GM12872 (cell line): ENCODE measurements at regions not wholly inside any gene's neighbourhood (a gene's known extent, or its start where the extent isn't known, plus 50 kb on each side); places are given as distances from the start of the nearest gene placed in this dataset.

Experiments
- CTCF ChIP-seq: IDR thresholded peaks from 3 replicates; pipeline ENCODE4 v1.5.1; 2011; ENCODE audit warnings: low read depth, mild to moderate bottlenecking, low read length, moderate library complexity; ENCODE audit not compliant: insufficient read depth

DNA sequence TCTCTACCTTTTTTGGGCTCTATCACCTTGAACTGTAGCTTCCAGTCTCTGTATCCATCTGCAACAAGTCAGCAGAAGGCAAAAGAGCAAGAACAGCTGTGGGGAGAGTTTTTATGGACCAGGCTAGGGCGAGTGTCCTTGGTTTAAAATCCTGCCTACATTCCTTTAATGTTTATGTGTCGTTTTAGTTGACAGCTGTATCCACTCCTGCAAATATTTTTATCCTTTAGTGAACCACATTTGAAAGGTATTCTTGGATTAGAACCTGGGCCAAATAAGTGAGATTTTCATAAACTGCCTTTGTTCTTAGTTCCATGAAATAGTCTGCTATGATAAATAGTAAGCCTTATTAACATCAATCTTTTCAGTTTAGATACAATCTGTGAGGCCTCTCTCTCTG is 712.2 kb downstream of the ETS1 start:
- TF ChIP-seq CTCF: no peak

DNA sequence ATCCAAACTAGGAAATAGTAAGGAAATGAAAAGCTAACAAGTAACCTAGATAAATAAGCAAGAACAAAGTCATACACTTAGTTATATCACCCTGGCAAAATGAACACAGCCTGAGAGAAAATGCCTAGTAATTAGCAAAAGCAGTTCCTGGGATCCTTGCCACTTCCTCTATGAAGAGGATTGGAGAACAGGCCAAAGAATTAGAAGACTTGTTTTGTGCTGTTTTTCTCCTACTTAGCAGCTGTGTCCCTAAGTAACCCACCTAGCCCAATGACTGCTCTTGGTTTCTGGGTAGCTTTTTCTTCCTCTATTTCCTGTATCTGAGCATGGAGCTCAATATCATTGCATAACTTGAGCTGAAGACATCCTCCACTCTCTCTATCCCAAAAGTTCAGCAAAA is 713.9 kb downstream of the ETS1 start:
- no peak for TF ChIP-seq CTCF

- TF ChIP-seq CTCF: no peak
Observed at GRCh38 chr11:127866109-127866508, 721.2 kb downstream of the ETS1 start.

GRCh38 chr11:127864861-127865260 is 722.5 kb downstream of the ETS1 start:
- TF ChIP-seq CTCF: no peak

DNA sequence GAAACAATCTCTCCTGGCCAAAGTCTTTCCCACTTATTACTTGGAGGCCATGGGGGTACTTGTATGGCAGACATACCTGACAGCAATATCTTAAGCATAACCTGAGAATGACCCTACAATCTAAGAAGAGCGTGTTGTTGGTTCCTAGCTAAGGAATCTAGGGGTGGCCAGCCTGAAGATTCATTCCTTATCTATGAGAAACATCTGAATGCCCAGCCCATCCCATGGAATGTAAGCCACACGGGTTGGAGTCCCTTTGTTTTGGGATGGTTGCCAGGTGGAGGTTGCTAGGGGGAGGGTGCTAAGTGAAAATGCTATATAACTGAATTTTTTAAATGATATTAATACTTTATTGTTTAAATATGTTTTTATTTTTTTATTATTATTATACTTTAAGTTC is 725.0 kb downstream of the ETS1 start:
- TF ChIP-seq CTCF: no peak

DNA sequence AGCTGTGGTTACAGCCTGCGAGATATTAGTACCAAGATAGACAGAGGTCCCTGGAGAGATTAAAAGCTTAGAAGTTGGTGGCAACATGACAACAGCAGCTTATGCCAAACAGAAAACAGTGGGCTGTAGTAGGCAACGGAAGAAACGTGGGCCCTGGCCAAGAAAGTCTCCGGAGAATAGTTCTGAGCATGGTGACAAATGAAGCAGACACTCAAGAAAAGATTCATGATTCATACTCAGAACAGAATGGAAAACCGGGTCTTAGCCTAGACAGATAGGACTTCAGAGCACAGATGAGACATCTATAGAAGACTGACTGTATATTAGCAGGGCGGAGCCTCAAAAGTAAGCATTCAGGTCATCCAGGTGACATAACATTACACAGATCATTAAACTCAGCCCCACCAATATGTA is 727.4 kb downstream of the ETS1 start:
- no peak for TF ChIP-seq CTCF

- TF ChIP-seq CTCF: no peak
Observed at GRCh38 chr11:127844876-127845275, 742.5 kb downstream of the ETS1 start.
